SK-MEL-5 (cell line): ENCODE measurements at regions not wholly inside any gene's neighbourhood (a gene's known extent, or its start where the extent isn't known, plus 50 kb on each side); places are given as distances from the start of the nearest gene placed in this dataset.

Experiments used
- DNase-seq: peaks from one replicate; pipeline ENCODE4 v3.0.0-alpha.2; 2016; ENCODE audit warnings: low read depth, low spot score
- in situ Hi-C: cut with HindIII; loops from 2 replicates; pipeline ENCODE4 v1.10.0; 2016; ENCODE audit warnings: low sequenced_read_pairs, high pct_unique_total_duplicates, low pct_unique_long_range_greater_than_20kb

DNA sequence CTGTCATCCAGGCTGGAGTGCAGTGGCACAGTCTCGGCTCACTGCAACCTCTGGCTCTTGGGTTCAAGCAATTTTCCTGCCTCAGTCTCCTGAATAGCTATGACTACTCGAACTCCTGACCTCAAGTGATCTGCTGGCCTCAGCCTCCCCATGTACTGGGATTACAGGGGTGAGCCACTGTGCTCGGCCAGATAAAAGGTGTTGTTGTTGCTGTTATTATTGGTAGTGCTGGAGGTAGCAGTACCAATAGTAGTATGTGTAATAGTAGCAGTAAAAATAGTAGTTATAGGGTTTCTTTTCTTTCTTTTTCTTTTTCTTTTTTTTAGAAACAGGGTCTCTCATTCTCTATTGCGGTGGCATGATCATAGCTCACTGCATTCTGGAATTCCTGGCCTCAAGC, 592.1 kb downstream of the ARAP2 start:
- DNase-seq = no peak
- in situ Hi-C loops = no loop called here

DNA sequence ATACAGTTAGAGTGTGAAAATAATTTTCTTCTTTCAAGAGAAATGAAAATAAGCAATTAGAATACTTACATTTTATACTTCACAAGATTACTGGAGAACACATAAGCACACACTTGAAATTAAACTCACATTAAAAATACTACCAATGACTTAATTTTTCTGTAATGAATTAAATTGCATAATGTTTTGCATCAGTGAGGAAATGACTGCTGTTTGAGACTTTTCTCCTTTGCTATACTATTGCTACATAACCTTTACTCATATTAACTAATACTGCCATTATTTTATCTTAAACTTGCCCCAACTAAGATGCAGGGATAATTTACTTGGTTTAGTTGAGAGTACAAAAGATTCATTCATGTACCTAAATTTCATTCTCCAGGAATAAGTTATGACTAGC, 590.9 kb downstream of the ARAP2 start:
- no peak for DNase-seq
- in situ Hi-C loops = no loop called here

DNA sequence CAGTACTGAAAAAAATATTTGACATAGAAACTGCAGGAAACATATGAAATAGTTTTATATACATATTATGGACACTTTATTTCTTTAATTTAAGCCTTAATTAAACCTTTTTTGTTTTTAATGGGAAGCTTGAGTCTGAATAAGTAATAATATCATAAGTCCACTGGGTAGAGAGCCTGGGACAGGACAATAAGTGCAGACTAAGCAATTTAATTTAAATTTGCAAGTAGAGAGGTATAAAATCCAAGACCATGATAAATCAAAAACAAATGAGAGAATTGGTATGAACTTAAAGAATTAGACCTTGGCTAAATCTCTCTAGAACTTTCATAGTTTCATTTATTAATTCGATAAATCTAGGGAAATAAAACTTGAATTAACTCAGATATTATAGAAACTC, 571.2 kb downstream of the ARAP2 start:
- in situ Hi-C loops = no loop called here
- no peak for DNase-seq

DNA sequence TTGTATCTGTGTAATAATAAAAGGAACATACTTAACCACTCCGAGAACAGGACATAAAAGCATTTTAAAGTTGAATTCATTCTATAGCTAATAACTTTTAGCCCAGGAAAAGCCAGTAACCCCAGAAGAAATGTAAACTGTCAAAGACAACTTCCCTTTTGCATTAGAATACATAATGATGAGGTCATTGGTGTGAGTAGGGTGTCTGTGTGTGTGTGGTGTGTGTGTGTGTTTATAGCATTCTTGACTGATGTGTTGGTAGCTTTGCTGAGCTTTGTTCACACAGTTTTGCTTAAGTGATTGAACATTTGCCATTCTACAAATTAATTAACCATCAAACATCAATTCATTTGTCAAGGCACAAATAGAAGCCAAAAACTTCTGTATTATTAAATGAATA, 559.6 kb downstream of the ARAP2 start:
- in situ Hi-C loops = no loop called here
- DNase-seq = no peak

DNA sequence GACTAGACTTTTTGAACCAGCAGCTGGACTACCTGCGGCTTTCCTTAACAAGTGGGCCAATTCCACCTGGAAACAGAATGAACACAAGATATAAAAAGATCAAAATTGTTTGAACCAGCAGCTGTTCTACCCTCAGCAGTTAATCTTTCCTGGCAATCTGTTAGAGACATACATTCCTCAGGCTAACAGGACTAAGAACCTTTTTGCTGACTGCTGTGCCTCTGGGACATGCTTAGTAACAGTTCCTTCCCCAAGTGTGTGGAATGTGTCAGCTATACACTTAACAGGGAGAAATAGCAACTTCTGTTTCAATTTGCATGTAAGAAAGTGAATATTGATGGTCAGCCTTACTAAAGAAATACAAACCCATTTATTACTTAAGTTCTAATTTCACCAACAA, 554.4 kb downstream of the ARAP2 start:
- in situ Hi-C loops = no loop called here
- no peak for DNase-seq

GRCh38 chr4:35690271-35690670, 554.0 kb downstream of the ARAP2 start:
- in situ Hi-C loops = no loop called here
- DNase-seq = no peak

GRCh38 chr4:35695003-35695402, 549.3 kb downstream of the ARAP2 start:
- in situ Hi-C loops = no loop called here
- DNase-seq = no peak

- in situ Hi-C loops = no loop called here
- DNase-seq = no peak
These were observed 548.9 kb downstream of the ARAP2 start for GRCh38 chr4:35695421-35695820.

GRCh38 chr4:35697210-35697736, 547.0 kb downstream of the ARAP2 start:
- in situ Hi-C loops = no loop called here
- no peak for DNase-seq

DNA sequence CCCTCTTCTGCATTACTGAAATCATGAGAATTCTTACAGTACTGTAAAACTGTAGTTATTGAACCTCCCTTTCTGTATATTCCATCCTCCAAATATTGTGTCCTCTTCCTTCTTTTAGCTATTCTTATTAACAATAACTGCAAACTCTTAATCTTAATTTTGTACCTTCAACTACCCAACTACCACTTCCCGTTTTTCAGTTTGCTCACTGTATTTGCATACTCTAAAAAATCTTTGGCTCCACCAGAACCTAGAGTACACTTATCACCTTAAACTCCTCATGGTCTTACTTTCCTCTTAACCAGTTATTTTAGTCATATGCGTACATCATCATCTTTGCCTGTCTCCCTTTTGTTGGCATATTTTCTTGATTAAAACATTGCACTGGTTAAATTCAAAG, 543.7 kb downstream of the ARAP2 start:
- no peak for DNase-seq
- in situ Hi-C loops = no loop called here

- in situ Hi-C loops = no loop called here
- no peak for DNase-seq
These were observed 535.2 kb downstream of the ARAP2 start for GRCh38 chr4:35709080-35709479.

DNA sequence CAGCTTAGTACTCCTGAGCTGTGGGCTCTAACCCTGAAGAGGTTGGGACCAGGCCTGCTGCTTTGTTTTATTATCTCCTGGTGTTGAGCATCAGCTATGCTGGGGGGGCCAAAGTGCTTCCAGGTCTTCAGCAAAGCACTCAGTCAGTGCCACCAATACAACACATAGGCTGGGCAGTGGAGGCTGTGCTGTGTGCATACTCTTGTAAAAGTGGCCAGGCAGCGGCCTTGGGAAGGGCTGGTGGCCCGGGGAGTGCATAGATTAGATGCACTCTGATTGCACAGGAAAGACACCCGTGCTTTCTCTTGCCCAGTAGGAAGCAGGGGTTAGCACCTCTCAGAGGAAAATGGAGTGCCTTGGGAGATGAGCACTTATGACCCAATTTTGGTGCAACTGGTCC, 534.0 kb downstream of the ARAP2 start:
- in situ Hi-C loops = no loop called here

DNA sequence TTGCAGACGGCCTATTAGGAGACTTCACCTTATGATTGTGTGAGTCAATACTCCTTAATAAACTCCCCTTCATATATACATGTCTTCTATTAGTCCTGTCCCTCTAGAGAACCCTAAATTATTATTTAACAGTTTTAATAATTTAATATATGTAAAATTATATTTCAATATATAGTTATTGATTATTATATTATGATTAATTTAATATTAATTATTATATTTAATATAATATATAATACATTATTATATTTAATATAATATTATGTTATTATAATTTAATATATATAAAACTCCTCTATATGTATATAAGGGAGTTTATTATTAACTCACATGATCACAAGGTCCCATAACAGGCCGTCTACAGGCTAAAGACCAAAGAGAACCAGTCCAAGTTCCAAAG, 533.2 kb downstream of the ARAP2 start:
- in situ Hi-C loops = no loop called here
- DNase-seq = no peak

More for the DNA sequence above, 534.0 kb downstream of the ARAP2 start:
- DNase-seq = no peak

- in situ Hi-C loops = no loop called here
These were observed 520.3 kb downstream of the ARAP2 start for GRCh38 chr4:35723973-35724372.

GRCh38 chr4:35725131-35725530, 519.2 kb downstream of the ARAP2 start:
- peak; percentile 30 for DNase-seq
- in situ Hi-C loops = no loop called here

More at GRCh38 chr4:35723973-35724372, 520.3 kb downstream of the ARAP2 start:
- no peak for DNase-seq

GRCh38 chr4:35730414-35730813, 513.9 kb downstream of the ARAP2 start:
- no peak for DNase-seq
- in situ Hi-C loops = no loop called here

GRCh38 chr4:35734381-35735098, 509.8 kb downstream of the ARAP2 start:
- in situ Hi-C loops = no loop called here
- no peak for DNase-seq

GRCh38 chr4:35739308-35739707, 505.0 kb downstream of the ARAP2 start:
- DNase-seq = no peak
- in situ Hi-C loops = no loop called here

DNA sequence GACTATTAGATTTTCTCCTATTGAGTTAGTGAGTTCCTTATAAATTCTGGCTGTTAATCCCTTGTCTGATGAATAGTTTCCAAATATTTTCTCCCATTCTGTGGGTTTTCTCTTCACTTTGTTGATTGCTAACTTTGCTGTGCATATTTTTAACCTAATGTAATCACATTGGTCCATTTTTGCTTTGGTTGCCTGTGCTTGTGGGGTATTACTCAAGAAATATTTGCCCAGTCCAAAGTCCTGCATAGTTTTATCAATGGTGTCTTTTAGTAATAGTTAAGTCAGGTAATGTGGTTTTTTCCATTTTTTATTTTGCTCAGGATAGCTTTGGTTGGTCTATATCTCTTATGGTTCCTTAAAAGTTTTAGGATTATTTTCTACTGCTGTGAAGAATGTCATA, 490.3 kb downstream of the ARAP2 start:
- in situ Hi-C loops = no loop called here
- no peak for DNase-seq

GRCh38 chr4:35757836-35758235, 486.5 kb downstream of the ARAP2 start:
- DNase-seq = no peak
- in situ Hi-C loops = no loop called here
